G401.6 (cell line): ENCODE measurements at regions not wholly inside any gene's neighbourhood (a gene's known extent, or its start where the extent isn't known, plus 50 kb on each side); places are given as distances from the start of the nearest gene placed in this dataset.

Source experiments
- FAIRE-seq: peaks from 2 replicates; lab custom pipeline; 2012; peaks lifted over from hg19 to GRCh38; lab: Jason Lieb, UNC

DNA sequence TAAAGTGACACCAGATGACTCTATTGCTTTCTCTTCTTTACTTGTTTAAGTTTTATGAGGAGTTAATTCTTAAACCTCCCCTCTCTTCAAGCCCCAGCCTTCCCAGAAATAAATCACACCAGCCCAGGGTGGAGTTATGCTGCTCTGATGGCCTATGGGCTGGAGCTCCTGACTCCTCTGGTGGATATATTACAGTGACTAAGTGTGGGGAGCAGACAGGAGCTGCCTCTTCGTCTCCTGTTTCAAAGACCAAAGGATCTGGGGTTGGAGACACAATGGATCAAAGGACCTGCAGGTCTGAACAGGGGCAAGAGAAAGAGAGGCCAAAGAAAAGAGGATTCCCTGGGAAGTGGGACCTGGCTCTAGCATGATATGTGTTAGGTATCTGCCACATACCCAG lies 312.0 kb upstream of the MSX2 start:
- no peak for FAIRE-seq

DNA sequence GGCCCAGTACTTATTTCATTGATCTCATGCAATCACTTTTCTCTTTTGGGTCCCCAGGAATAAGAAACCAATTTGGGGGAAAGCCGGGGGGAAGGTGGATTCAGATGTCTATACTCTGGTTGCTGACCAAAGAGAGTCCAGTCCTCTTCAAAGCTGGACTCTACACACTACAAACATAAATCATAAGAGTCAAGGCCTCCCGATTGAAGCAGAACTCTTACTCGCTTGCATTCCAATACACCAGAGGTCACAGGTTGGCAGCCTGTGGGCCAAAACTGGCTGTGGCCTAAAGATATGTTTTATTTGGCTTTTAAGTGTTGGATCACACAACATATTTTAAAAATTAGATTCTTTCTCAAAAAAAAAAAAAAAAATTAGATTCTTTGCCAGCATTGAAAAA lies 311.4 kb upstream of the MSX2 start:
- no peak for FAIRE-seq

DNA sequence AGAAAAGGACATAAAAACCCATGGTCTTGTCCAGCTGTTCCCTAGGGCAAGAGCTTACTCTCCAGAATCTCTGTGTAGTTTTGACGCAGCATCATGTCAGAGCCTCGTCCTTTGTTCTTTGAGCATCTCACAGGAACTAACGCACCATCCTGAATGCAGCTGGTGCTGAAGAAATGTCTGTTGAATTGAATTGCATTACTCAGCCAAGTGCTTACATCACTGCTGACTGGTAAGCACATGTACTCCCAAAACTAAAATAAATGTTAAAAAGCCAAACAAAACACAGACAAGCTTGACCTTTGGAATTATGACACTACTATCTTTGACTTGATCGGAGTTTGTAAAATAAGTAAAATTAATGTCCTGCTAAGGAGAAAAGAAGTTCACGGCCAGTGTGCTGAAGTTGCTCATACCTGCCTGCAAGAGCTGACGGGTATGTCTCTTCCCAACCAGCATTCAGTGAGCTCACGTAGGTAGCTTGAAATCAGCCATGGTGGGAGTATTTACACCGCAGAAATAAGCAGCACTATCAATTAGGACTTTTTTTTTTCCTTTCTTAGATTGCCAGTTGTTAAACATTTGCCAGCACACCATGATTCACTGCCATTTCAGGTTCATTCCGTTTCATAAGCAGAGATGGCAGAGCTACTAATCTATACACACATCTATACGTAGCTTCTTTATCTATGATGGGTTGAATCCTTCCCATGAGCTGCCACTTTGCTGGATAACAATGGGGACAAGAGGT lies 310.6 kb upstream of the MSX2 start:
- FAIRE-seq, result no peak

DNA sequence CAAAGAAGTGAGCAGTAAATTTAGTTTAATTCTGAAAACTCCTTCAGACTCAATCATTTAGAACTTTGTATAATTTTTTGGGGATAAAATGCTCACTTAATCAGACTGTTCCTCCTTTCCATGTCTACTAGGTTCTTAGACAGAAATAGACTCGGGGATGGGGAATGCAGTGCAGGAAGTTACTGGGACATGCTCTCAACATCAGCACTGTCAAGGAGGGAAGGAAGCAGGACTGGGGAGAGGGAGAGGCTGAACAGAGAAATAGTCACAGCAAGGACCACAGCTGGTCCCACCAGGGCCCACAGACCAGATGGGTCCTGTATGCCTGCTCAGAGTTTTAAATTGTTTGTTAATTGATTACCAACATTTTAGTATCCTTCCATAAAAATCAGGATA lies 310.1 kb upstream of the MSX2 start:
- no peak for FAIRE-seq

DNA sequence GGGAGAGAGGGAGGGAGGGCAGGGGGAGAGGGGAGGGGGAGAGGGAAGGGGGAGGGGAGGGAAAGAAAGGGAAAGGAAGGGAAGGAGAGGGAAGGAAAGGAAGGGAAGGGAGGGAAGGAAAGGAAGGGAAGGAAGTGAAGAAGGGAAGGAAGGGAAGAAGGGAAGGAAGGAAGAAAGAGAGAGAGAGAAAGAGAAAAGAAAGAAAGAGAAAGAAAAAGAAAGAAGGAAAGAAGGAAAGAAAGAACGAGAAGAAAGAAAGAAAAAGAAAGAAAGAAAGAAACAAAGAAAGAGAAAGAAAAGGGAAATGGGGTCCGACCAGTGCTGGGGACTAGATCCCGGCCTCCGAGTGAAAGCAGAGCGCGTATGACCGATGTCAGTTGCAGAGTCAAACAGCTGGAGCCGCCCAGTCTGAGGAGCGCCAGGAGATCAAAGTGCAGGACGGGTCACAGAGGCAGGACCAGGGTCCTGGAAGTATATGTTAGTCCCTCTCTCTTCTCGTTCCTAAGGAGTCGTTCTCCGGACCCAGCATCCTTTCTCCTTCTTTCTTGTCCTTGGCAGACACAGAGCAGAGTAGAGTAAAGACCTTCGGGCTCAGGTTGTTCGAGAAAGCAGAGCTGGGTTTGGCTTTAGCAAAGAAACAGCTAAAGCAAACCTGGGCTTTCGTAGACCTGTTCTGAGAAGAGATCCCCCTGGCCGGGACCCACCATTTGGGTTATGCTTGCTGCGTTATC lies 305.4 kb upstream of the MSX2 start:
- no peak for FAIRE-seq

DNA sequence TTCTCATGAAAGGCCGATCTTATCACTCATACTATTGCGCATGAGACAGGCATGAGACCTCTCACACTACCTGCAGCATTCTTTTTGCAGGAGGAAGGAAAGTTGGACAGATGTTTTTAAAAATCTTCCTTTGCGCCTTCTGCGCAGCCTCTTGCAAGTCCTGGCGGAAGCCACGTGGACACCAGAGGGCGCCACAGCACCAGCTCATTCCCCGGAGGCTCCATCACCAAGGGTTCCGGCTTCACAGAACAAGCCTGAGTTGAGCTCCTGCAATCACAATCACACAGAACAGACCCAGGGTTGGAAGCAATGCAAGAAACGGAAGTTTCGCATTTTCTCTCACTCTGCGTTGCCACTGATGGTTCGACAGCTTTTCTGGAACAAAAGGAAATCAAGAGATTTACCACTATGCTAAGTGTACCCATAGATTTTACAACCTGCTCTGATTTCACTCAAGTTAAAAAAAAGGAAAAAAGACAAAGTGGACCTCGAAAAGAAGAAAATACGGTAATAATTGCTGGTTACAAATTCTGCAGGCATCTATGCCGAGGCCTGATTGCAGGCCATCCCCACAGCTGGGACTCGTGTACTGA lies 304.7 kb upstream of the MSX2 start:
- no peak for FAIRE-seq

DNA sequence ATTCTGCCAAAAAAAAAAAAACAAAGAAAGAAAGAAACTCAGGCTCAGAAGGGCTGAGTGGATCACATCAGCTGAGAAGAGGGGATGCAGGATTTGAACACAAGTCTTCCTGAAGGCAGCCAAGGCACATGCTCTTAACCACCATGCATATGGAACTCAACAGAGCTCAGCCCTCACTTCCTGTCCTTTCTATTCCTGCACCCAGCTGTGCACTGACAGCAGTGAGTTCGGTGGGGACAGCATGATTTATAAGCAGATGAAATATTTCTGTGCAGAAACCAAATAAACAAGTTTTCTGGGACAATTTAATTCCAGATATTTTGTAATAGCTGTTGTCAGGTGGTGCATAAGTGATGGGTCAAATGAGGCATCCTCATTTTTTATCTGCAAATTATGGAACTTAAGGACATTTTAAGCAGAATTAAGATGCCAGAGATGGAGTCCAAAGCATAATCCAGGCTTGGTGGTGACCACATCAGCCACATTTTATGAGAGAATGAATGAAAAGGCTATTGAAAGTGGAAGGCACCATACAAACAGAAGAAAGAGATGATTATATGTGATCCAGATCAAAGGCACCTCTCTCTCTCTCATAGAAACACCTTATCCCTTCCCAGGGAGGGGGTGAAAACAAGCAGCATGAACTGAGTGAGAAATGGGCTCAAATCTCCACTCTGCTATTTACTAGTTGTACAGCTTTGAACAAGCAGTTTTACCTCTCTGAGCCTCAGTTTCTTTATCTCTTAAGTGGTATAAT lies 303.6 kb upstream of the MSX2 start:
- no peak for FAIRE-seq

DNA sequence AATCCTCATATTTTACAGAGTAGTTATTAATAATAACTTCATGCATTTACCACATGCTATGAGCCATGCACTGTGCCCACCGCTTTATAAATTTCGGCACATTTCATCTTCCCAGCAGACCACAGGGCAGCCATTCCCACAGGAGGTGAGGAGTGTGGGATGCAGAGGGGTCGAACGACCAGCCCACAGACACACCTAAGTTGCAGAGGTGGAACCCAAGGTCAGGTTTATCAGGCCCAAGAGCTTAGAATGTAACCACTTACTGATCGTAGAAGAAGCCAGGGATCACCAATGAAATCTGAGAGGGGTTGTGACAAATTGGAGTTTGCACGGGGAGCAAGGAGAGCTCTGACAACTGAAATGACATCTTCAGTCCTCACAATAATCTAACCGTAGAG lies 303.0 kb upstream of the MSX2 start:
- no peak for FAIRE-seq

DNA sequence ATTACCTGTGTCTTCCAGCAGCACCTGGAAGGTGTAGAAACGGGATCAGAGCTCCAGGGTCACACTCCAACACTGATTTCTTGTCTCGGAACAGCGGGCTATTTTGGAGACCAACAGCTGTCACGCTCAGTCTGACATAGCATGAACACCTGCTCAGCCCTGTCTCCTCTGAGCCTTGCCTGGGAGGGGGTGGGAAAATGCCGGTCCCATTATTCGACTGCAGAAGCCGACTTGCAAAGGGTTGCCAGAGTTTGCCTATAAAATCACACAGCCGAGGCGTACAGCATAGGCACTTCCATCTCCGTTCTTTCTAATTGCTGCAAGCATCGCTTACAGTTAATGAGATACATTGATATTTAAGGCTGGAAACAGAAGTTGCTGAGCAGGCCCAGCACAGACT lies 300.8 kb upstream of the MSX2 start:
- no peak for FAIRE-seq

DNA sequence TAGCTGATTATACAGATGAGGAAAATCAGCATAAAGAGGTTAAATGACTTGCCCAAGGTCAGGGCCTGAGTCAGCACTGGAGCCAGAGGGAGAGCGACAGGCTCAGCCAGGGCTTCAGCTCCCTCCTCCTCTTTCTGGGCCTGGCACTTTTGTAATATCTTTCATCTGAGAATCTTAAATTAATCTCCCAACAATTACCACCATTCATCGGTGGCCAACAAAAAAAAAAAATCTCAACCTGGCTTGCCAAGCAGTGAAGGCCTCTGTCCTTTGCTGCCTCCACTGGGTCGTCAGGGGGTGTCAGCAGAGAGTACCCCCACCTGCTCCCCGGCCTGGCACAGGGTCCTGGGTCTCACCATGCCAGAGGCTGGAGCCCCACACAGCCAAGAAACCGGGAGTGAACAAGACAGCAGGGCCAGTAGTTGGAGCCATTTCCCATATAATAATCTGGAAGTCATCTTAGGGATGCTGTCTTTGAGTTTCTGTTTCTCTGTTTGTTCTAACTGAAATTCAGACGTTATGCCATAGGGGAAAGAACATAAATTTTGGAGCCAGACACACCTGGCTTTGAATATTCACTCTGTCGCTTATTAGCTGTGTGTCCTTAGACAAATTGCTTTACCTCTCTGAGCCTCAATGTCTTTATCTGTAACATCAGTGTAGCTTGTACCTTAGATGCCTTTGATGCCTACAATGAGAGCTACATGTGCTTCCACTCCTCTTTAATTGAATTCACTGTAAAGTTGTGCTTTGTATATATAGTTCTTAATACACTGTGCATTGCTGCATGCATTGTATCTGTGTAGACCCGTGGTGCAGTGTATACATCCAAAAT lies 299.9 kb upstream of the MSX2 start:
- FAIRE-seq, result no peak

DNA sequence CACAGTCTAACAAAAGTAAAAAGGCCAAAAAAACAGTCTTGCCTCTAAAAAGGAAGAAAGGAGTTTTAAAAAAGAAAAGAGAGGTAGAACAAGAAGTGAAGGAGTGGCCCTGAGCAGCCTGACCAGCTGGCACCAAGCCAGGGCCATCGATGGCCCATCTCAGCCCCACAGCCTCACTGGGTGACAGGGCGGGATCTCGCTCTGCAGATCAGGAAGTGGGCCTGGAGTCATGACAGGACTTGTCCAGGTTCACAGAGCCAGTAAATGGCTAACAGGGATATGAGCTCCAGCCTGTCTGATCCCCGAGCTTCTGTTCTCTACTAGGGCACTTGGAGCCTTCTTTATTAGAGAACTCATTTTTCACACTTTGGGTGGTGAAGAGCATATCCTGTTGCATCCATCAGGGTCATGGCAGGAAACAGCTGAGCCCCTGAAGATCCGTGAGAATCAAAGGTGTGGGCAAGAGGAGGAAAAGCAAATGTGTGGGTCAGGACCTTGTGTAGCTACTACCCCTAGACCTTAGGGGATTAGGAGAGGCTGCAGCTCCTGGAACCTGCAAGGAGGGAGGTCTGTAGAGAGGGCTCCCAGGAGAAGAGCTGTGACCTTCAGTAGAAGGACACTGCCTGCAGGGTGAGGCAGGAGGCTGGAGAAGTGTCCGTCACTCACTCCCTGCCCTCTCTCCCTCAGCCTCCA lies 299.0 kb upstream of the MSX2 start:
- FAIRE-seq, result no peak

DNA sequence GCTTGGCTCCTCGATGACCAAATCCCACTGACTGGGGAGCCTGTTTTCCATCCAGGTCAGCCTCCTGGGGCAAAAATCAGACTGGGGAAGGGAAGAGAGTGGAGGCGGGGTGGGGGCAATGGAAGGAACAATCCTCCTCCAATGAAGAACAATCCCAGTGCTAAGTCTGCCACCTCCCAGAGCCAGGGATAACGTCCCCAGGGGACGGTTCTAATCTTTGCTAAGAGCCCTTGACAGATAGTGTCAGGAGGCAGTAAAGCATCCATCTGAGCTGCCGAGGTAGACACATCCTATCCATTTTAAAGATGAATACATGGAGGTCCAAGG lies 298.5 kb upstream of the MSX2 start:
- FAIRE-seq, result no peak

DNA sequence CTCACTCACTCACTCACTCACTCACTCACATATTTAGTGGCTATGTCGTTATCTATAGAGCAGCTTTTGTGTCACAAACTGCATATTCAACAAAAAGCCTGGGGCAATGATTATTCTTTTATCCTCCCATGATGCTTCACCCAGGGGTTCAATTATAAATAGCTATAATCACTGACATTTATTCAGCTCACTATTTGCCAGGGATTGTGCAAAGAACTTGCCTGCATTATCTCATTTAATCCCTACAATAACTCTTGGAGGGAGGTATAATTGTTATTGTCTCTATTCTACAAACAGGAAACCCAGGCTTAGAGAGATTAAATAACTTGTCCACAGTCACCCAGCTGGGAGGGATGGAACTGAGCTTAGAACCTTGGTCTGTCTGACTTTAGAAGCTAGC lies 298.0 kb upstream of the MSX2 start:
- FAIRE-seq, result no peak

DNA sequence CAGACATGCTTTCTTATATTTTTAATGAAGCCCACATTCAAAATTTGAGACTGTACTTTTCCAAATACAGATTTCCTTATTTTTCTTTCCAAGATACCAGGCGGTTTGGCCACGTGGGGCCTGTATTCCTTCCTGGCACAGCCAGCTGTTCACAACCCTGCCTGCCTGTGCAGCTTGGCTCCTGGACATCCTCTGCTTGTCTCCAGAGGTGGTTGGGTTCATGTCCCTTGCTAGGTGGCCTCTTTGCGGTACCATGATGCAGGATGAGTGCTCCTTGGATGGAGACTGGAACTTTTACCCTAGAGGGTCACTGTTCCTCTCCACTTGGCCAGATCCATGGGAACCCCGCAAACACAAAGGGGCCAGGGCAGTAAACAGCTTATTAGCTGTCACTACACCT lies 297.5 kb upstream of the MSX2 start:
- no peak for FAIRE-seq

DNA sequence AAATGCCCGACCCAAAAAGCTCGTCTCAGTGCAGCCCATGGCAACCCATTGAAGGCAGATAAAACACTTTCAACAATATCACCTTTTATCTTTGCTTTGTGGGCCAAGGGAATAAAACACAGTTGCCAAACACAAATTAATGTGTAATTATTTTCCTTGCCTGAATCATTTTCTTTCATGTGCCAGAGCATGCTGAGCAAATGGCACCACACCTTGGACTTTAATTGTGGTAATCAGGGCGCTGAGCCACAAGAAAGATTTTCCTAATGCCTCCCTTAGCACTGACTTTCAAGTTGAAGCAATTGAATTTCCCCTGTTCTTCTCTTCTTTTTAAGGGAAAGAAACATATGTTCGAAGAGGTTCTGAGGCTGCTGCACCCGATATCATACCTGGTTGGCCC lies 297.1 kb upstream of the MSX2 start:
- no peak for FAIRE-seq

DNA sequence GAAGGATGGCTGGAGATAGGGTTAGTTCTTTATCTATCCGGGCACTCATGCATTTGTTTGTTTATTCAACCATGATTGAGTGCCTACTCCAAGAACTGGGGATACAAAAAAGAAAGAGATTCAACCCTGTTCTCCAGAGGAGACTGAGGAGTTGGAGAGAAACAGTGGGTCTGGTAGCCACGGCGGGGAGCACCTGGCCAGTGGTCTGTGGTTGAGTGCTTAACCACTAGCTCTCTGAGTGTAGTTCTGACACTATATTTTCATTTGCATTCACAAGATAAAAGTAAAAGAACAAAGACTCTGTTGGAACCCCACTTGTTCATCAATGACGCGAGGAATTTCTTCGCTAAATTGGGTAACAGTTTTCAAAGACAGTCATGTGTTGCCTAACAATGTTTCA lies 295.5 kb upstream of the MSX2 start:
- no peak for FAIRE-seq

DNA sequence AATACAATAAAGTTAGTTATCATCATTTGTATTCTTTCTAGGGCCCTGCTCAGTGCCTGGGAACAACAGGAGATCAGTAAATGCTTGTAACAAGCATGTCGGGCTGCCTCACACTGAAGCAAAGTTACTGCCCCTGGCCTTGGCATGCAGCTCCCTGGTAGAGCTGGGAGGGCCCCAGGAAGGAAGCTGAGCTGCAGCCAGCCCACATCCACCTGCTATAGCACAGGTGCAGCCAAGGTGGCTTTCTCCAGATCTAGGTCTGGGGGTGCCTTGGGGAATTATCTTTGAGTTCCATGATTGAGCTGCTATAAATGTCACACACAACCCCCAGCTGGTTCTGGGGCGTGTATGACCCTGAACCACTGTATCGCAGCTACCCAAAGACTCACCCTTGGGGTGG lies 293.4 kb upstream of the MSX2 start:
- FAIRE-seq, result no peak

DNA sequence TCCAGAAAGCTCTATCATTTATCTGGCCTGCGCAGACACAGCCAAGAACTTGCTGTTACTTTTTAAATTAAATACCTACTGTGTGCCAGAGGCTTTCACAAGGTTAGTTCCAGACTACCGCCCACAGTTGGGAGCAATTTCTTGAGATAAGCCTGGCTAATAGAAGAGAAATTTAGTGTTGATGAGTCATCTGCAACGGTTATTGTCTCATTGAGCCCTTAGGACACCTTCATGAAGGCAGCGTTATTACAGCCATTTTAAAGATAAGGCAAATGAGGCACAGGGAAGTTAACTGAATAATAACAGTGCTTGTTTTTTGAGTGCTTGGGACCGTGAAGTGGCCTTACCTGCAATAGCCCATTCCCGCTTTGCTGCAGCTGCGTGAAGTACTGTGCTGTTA lies 292.9 kb upstream of the MSX2 start:
- no peak for FAIRE-seq

DNA sequence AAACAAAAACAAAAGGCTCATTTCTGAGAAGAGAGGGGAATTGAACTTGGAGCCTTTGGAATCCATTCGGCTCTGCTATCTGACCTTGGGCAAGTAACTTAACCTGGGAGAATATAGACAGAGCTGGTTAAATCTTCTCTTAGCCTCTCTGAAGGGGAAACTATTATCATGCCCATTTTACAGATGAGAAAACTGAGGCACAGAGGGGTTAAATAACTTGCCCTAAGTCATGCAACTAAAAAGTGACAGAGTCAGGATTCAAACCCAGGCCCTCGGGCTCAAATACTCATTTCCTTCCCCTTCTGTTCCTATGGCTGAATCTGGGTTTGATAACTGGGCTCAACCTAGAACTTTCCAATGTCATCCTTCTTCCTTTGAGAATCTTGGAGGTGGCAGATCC lies 291.3 kb upstream of the MSX2 start:
- FAIRE-seq, result no peak

DNA sequence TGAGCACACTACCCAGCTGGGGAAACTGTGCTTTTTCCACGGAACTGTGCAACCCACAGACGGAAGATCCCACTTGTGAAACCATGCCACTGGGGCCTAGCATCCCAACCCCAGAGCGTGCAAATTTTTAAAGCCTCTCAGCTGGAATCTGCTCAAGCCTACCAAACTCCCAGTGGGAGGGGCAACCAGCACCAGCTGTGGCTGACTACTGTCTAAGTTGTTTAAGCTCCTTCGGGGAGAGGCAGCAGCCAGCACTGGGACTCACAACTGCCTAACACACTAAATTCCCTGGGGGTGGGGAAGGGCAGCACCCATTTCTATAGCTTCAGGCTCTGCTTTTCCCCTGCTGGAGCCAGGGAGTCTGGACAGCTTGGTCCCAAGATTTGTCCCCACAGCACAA lies 287.6 kb upstream of the MSX2 start:
- FAIRE-seq, result no peak

DNA sequence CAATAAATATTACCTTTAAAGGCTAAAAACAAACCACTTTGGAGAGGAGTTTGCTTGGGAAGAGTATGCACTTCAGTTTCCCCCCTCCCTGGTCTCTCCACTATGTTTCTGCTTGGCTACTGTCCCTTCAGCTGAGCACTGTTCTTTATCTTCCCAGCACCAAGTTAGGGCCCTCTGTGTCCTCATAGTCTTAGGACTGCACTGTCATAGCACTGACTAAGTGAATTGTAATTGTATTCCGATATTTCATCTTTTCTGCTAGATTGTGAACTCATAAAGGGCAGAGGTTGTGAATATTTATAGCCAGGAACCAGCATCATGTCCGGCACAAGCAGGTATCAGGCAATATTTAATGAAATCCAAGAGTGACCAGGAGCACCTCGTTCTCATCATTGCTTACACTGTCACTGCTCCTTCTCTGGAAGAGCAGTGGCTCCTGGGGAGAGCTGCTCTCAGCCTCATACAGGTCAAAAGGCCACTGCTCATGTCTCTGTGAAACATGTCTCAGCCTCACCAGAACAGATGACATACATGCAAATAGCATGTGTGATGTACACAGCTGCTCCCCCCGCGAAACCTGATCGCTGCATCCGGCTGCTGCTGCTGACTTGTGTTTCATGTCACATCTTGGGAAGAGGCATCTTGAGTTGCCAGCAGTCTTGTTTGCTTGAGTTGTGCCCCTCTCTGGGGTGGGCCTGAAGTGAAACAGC lies 279.7 kb upstream of the MSX2 start:
- no peak for FAIRE-seq
